ENCODE measurements at regions not wholly inside any gene's neighbourhood (a gene's known extent, or its start where the extent isn't known, plus 50 kb on each side); places are given as distances from the start of the nearest gene placed in this dataset.

- no peaks in the 10 kb centered on the region for H3K27me3 Mint-ChIP-seq (ENCODE audit: low read depth, poor library complexity)
- no peak overlapping the region for H3K4me3 Mint-ChIP-seq
- peaks cover 4% of the 10 kb centered on the region for H3K9me3 Mint-ChIP-seq
- no peak for DNase-seq
- H3K36me3 Mint-ChIP-seq (ENCODE audit: low read depth): peaks cover 6% of the 10 kb centered on the region
- H3K27ac Mint-ChIP-seq: no peak overlapping the region
- H3K4me1 Mint-ChIP-seq: peaks cover 29% of the 10 kb centered on the region
- TF ChIP-seq, protein P1, sequence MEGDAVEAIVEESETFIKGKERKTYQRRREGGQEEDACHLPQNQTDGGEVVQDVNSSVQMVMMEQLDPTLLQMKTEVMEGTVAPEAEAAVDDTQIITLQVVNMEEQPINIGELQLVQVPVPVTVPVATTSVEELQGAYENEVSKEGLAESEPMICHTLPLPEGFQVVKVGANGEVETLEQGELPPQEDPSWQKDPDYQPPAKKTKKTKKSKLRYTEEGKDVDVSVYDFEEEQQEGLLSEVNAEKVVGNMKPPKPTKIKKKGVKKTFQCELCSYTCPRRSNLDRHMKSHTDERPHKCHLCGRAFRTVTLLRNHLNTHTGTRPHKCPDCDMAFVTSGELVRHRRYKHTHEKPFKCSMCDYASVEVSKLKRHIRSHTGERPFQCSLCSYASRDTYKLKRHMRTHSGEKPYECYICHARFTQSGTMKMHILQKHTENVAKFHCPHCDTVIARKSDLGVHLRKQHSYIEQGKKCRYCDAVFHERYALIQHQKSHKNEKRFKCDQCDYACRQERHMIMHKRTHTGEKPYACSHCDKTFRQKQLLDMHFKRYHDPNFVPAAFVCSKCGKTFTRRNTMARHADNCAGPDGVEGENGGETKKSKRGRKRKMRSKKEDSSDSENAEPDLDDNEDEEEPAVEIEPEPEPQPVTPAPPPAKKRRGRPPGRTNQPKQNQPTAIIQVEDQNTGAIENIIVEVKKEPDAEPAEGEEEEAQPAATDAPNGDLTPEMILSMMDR (IDR thresholded peaks at IDR 0.05): no peak
These were observed 75.3 kb downstream of the SLIT2 start for GRCh38 chr4:20326977-20327376.

- no peak overlapping the region for H3K27ac Mint-ChIP-seq
- no peak for DNase-seq
- H3K9me3 Mint-ChIP-seq: peaks cover 4% of the 10 kb centered on the region
- H3K36me3 Mint-ChIP-seq (ENCODE audit: low read depth): peaks cover 8% of the 10 kb centered on the region
- no peak overlapping the region for H3K4me3 Mint-ChIP-seq
- no peaks in the 10 kb centered on the region for H3K27me3 Mint-ChIP-seq (ENCODE audit: low read depth, poor library complexity)
- peaks cover 26% of the 10 kb centered on the region for H3K4me1 Mint-ChIP-seq
- TF ChIP-seq, protein P1 (IDR thresholded peaks at IDR 0.05): no peak
These were observed 76.1 kb downstream of the SLIT2 start for GRCh38 chr4:20327808-20328207.

DNA sequence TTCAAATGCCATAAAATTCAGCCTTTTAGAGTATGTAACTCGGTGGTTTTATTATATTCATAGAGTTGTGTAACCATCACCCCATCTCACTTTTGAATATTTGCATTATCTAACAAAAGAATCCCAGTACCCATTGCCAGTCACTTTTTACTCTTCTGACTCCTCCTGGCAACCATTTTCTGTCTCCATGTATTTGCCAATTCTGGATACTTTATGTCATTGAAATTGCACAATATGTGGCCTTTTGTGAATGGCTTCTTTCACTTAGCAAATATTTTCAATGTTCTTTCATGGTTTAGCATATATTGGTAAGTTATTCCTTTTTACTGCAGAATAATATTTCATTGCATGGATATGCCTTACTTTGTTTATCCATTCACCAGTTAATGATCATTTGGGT is 79.9 kb downstream of the SLIT2 start:
- TF ChIP-seq, protein P1 (IDR thresholded peaks at IDR 0.05): no peak
- no peak overlapping the region for H3K27ac Mint-ChIP-seq
- peaks cover 17% of the 10 kb centered on the region for H3K9me3 Mint-ChIP-seq
- DNase-seq: no peak
- no peak overlapping the region for H3K4me3 Mint-ChIP-seq
- peaks cover 14% of the 10 kb centered on the region for H3K4me1 Mint-ChIP-seq
- H3K27me3 Mint-ChIP-seq (ENCODE audit: low read depth, poor library complexity): peaks cover 5% of the 10 kb centered on the region
- H3K36me3 Mint-ChIP-seq (ENCODE audit: low read depth): peaks cover 21% of the 10 kb centered on the region

GRCh38 chr4:20333141-20333715 is 81.5 kb downstream of the SLIT2 start:
- Mint-ChIP-seq H3K4me1 (peaks cover 14% of the 10 kb centered on the region), H3K36me3 (ENCODE audit: low read depth) (peaks cover 30% of the 10 kb centered on the region), H3K27ac (peak overlapping the region; percentile 68), H3K27me3 (ENCODE audit: low read depth, poor library complexity) (peaks cover 5% of the 10 kb centered on the region), H3K4me3 (no peak overlapping the region), H3K9me3 (peaks cover 29% of the 10 kb centered on the region)
- no peak for DNase-seq
- TF ChIP-seq, protein P1 (IDR thresholded peaks at IDR 0.05): no peak

DNA sequence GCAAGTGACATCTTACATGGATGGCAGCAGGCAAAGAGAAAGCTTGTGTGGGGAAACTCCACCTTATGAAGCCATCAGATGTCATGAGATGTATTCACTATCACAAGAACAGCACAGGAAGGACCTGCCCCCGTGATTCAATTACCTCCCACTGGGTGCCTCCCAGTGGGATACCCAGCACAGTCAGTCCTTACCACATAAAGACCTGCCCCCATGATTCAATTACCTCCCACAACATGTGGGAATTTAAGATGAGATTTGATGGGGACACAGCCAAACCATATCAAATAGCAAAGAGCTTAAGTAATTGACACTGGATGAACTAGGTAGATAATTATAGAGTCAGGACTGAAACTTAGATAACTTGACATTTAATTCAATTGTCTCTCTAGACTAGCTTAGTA is 85.6 kb downstream of the SLIT2 start:
- Mint-ChIP-seq H3K27me3 (ENCODE audit: low read depth, poor library complexity) (peaks cover 5% of the 10 kb centered on the region), H3K27ac (peak overlapping the region; percentile 61), H3K4me1 (peaks cover 37% of the 10 kb centered on the region), H3K36me3 (ENCODE audit: low read depth) (peaks cover 31% of the 10 kb centered on the region), H3K9me3 (peaks cover 28% of the 10 kb centered on the region), H3K4me3 (no peak overlapping the region)
- no peak for DNase-seq
- TF ChIP-seq, protein P1 (IDR thresholded peaks at IDR 0.05): no peak

DNA sequence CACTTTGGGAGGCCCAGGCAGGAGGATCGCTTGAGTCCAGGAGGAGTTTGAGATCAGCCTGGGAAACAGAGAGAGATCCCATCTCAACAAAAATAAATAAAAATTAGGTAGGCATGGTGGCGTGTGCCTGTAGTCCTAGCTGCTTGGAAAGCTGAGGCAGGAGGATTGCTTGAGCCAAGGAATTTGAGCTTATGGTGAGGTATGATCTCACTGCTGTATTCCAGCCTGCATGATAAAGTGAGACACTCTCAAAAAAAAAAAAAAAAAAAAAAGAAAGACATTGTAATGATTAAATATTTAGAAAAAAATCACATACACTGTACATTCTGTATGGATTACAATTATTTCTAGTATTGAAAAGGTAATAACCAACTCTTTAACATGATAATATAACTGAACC is 87.1 kb downstream of the SLIT2 start:
- Mint-ChIP-seq H3K27me3 (ENCODE audit: low read depth, poor library complexity) (peaks cover 5% of the 10 kb centered on the region), H3K4me1 (peaks cover 35% of the 10 kb centered on the region), H3K27ac (no peak overlapping the region), H3K4me3 (no peak overlapping the region), H3K9me3 (peaks cover 28% of the 10 kb centered on the region), H3K36me3 (ENCODE audit: low read depth) (peaks cover 31% of the 10 kb centered on the region)
- TF ChIP-seq, protein P1 (IDR thresholded peaks at IDR 0.05): no peak
- no peak for DNase-seq
